SK-N-SH (cell line): ENCODE measurements at regions not wholly inside any gene's neighbourhood (a gene's known extent, or its start where the extent isn't known, plus 50 kb on each side); places are given as distances from the start of the nearest gene placed in this dataset.

Source experiments
- FOSL2 ChIP-seq: IDR thresholded peaks from 2 replicates; pipeline ENCODE4 v1.4.0; 2012; ENCODE audit warnings: low read depth, mild to moderate bottlenecking, moderate library complexity, borderline replicate concordance
- MXI1 ChIP-seq: IDR thresholded peaks from 2 replicates; pipeline ENCODE4 v1.6.1; 2012; ENCODE audit warnings: mild to moderate bottlenecking, low read depth, low read length, improper control_type of control experiment
- SMC3 ChIP-seq: IDR thresholded peaks from 2 replicates; pipeline ENCODE4 v1.6.1; 2012; ENCODE audit warnings: low read depth, low read length, improper control_type of control experiment
- TAF1 ChIP-seq: IDR thresholded peaks from 2 replicates; pipeline ENCODE4 v1.6.1; 2012; ENCODE audit warnings: low read depth, mild to moderate bottlenecking, low read length, moderate library complexity, borderline replicate concordance

DNA sequence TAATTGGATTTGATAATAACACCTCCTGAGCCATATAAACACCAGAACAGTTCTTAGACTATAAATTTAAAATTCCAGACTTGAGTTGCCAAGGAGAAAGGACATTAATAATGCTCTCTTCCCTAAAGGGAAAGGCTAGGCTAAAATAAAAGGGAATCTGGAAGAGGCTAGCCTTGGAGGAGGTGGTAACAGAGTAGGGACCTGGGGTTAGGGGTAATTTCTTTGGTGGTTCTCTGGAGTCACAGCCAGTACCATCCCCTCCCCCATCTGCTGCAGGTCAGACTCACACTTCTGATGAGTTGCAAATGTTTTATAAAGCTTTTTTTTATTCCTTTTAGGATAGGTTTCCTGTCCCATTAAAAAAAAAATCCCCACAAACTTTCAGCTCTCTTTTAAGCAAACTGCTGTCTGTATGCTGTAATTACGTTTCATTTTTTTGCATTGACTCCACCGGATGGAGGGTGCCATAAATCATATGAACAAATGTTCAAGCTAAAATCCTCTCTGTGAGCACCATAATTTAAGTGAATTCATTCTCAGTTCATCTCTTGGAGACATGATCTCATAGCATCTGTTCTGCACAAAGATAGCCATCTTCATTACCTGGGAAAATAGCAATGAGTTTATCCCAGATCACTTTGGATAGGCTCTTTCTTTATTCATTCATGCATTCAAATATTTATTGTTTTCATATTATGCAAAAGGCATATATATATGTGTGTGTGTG lies 379.6 kb downstream of the TTLL7 start:
- TF ChIP-seq SMC3 (no peak), FOSL2 (no peak), MXI1 (no peak), TAF1 (no peak)
